ENCODE measurements at regions not wholly inside any gene's neighbourhood (a gene's known extent, or its start where the extent isn't known, plus 50 kb on each side); places are given as distances from the start of the nearest gene placed in this dataset.

- no peak for ATAC-seq (ENCODE audit: low read depth)
- Histone ChIP-seq H3K36me3 (ENCODE audit: low read depth) (no peaks in the 10 kb centered on the region), H3K27me3 (ENCODE audit: insufficient read depth, poor library complexity, severe bottlenecking) (no peaks in the 10 kb centered on the region), H3K27ac (ENCODE audit: poor library complexity, severe bottlenecking) (no peak overlapping the region), H3K4me1 (ENCODE audit: insufficient read depth, poor library complexity, severe bottlenecking) (no peaks in the 10 kb centered on the region), H3K4me3 (ENCODE audit: severe bottlenecking) (no peak overlapping the region), H3K9me3 (ENCODE audit: severe bottlenecking) (no peaks in the 10 kb centered on the region)
- DNase-seq (ENCODE audit: low spot score) = no peak
- no peak for TF ChIP-seq CTCF (IDR thresholded peaks at IDR 0.05; ENCODE audit: poor library complexity, severe bottlenecking)
Measured at GRCh38 chr10:76628801-76629200, 1008.8 kb downstream of the KCNMA1 start.

- no peak overlapping the region for H3K27ac ChIP-seq (ENCODE audit: poor library complexity, severe bottlenecking)
- no peak for TF ChIP-seq CTCF (IDR thresholded peaks at IDR 0.05; ENCODE audit: poor library complexity, severe bottlenecking)
- ATAC-seq (ENCODE audit: low read depth) = no peak
Measured at GRCh38 chr10:76626386-76626785, 1011.2 kb downstream of the KCNMA1 start.

GRCh38 chr10:76624470-76624869 lies 1013.1 kb downstream of the KCNMA1 start:
- no peaks in the 10 kb centered on the region for H3K9me3 ChIP-seq (ENCODE audit: severe bottlenecking)
- no peak overlapping the region for H3K27ac ChIP-seq (ENCODE audit: poor library complexity, severe bottlenecking)
- H3K27me3 ChIP-seq (ENCODE audit: insufficient read depth, poor library complexity, severe bottlenecking) = no peaks in the 10 kb centered on the region
- H3K36me3 ChIP-seq (ENCODE audit: low read depth) = no peaks in the 10 kb centered on the region
- no peak for TF ChIP-seq CTCF (IDR thresholded peaks at IDR 0.05; ENCODE audit: poor library complexity, severe bottlenecking)
- ATAC-seq (ENCODE audit: low read depth) (no peak), DNase-seq (ENCODE audit: low spot score) (no peak)
- no peak overlapping the region for H3K4me3 ChIP-seq (ENCODE audit: severe bottlenecking)
- H3K4me1 ChIP-seq (ENCODE audit: insufficient read depth, poor library complexity, severe bottlenecking) = no peaks in the 10 kb centered on the region

More at GRCh38 chr10:76626386-76626785, 1011.2 kb downstream of the KCNMA1 start:
- Histone ChIP-seq H3K9me3 (ENCODE audit: severe bottlenecking) (no peaks in the 10 kb centered on the region), H3K36me3 (ENCODE audit: low read depth) (no peaks in the 10 kb centered on the region), H3K4me3 (ENCODE audit: severe bottlenecking) (no peak overlapping the region), H3K27me3 (ENCODE audit: insufficient read depth, poor library complexity, severe bottlenecking) (no peaks in the 10 kb centered on the region), H3K4me1 (ENCODE audit: insufficient read depth, poor library complexity, severe bottlenecking) (no peaks in the 10 kb centered on the region)
- no peak for DNase-seq (ENCODE audit: low spot score)

DNA sequence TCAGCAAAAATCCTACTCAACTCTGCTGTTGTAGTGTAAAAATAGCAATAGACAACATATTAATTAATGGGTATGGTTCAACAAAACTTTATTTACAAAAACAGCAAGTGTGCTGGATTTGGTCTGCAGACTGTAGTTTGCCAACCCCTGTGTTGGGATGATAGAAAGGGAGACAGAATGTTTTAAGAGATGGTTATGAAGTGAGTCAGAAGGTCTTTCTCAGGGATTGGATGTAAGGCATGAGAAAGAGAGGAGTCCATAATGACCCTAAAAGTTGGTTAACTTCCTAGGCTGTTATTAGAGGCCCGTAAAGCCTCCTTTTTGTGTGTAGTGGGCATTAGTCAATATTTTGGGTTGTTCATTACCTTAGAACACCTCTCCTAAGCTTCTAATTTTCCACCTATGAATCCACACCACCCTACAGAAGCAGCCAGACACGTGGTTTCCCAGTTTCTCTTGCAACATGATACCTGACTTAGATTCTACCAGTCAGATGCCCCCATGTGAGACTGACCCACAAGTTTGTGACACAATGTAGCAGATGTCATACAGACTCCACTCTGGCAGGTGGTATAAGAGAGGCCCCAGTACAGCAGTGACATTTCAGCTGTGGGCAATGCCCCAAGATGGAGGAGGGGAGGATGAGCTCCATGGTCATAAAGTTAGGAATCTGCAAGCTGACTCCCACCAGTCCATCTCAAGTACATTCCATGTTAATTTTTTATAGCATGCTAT lies 1015.6 kb downstream of the KCNMA1 start:
- no peaks in the 10 kb centered on the region for H3K4me1 ChIP-seq (ENCODE audit: insufficient read depth, poor library complexity, severe bottlenecking)
- DNase-seq (ENCODE audit: low spot score) (no peak), ATAC-seq (ENCODE audit: low read depth) (no peak)
- H3K27me3 ChIP-seq (ENCODE audit: insufficient read depth, poor library complexity, severe bottlenecking) = no peaks in the 10 kb centered on the region
- TF ChIP-seq CTCF (IDR thresholded peaks at IDR 0.05; ENCODE audit: poor library complexity, severe bottlenecking) = no peak
- no peaks in the 10 kb centered on the region for H3K36me3 ChIP-seq (ENCODE audit: low read depth)
- H3K27ac ChIP-seq (ENCODE audit: poor library complexity, severe bottlenecking) = no peak overlapping the region
- H3K9me3 ChIP-seq (ENCODE audit: severe bottlenecking) = no peaks in the 10 kb centered on the region
- H3K4me3 ChIP-seq (ENCODE audit: severe bottlenecking) = no peak overlapping the region

GRCh38 chr10:76618641-76619040 lies 1019.0 kb downstream of the KCNMA1 start:
- ATAC-seq (ENCODE audit: low read depth) = no peak
- Histone ChIP-seq H3K27ac (ENCODE audit: poor library complexity, severe bottlenecking) (no peak overlapping the region), H3K27me3 (ENCODE audit: insufficient read depth, poor library complexity, severe bottlenecking) (no peaks in the 10 kb centered on the region), H3K4me1 (ENCODE audit: insufficient read depth, poor library complexity, severe bottlenecking) (no peaks in the 10 kb centered on the region), H3K36me3 (ENCODE audit: low read depth) (no peaks in the 10 kb centered on the region), H3K9me3 (ENCODE audit: severe bottlenecking) (no peaks in the 10 kb centered on the region), H3K4me3 (ENCODE audit: severe bottlenecking) (no peak overlapping the region)
- TF ChIP-seq CTCF (IDR thresholded peaks at IDR 0.05; ENCODE audit: poor library complexity, severe bottlenecking) = no peak
- DNase-seq (ENCODE audit: low spot score) = no peak

Measured in RWPE2 (cell line).